Cardiac muscle cell (in vitro differentiated cells and primary cell): ENCODE measurements at regions not wholly inside any gene's neighbourhood (a gene's known extent, or its start where the extent isn't known, plus 50 kb on each side); places are given as distances from the start of the nearest gene placed in this dataset.

ENCODE experiments used
- DNase-seq, 2 donors: peaks; one replicate each; pipeline versions ENCODE4 v3.0.0 to v3.0.0-alpha.2; 2010 to 2017; ENCODE audit warnings: low read depth in 1 of 2, low spot score in 1 of 2
- H3K27ac ChIP-seq: fragments of 200-600 bp; sonication (generic); 2 replicates; pipeline ENCODE4 v1.5.1; 2016
- H3K27me3 ChIP-seq: fragments of 200-600 bp; sonication (generic); 2 replicates; pipeline ENCODE4 v1.6.0; 2016; ENCODE audit warnings: control low read depth
- H3K36me3 ChIP-seq: fragments of 200-600 bp; sonication (generic); 2 replicates; pipeline ENCODE4 v1.5.1; 2016; ENCODE audit warnings: control low read depth
- H3K4me1 ChIP-seq: fragments of 200-600 bp; sonication (generic); 2 replicates; pipeline ENCODE4 v1.8.1; 2017; ENCODE audit warnings: low read depth, mild to moderate bottlenecking, mixed run types
- H3K4me3 ChIP-seq: fragments of 200-600 bp; sonication (generic); 2 replicates; pipeline ENCODE4 v1.5.1; 2016; ENCODE audit warnings: mild to moderate bottlenecking
- H3K9me3 ChIP-seq: fragments of 200-600 bp; sonication (generic); 2 replicates; pipeline ENCODE4 v1.5.1; 2017; ENCODE audit warnings: low read depth, mild to moderate bottlenecking, control low read depth
- TF ChIP-seq, protein P1 (sequence below): IDR thresholded peaks from 2 replicates; pipeline ENCODE4 v1.5.1; 2012; ENCODE audit warnings: low read depth, mild to moderate bottlenecking, low read length

DNA sequence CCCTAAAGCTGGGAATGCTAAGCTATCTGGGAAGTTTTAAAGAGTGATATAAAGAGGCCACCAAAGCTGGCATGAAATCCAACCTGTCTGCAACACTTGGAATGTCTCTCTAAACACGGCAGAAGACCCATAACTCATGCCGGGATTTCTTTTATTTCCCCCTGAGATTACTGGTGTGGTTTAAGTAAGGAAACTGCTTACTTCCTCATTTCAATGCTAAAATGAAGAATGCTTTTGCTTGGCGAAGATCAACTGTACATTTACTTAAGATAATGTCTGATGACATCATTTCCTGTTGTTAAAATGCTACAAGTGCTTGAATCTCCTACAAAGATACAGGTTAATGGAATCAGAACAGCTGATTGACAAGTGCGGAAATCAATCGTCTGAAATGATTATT is 353.8 kb upstream of the SALL3 start:
- Histone ChIP-seq H3K27ac (no peak overlapping the region), H3K4me1 (no peaks in the 10 kb centered on the region), H3K9me3 (no peaks in the 10 kb centered on the region), H3K27me3 (no peaks in the 10 kb centered on the region), H3K4me3 (no peak overlapping the region), H3K36me3 (no peaks in the 10 kb centered on the region)
- TF ChIP-seq, protein P1, sequence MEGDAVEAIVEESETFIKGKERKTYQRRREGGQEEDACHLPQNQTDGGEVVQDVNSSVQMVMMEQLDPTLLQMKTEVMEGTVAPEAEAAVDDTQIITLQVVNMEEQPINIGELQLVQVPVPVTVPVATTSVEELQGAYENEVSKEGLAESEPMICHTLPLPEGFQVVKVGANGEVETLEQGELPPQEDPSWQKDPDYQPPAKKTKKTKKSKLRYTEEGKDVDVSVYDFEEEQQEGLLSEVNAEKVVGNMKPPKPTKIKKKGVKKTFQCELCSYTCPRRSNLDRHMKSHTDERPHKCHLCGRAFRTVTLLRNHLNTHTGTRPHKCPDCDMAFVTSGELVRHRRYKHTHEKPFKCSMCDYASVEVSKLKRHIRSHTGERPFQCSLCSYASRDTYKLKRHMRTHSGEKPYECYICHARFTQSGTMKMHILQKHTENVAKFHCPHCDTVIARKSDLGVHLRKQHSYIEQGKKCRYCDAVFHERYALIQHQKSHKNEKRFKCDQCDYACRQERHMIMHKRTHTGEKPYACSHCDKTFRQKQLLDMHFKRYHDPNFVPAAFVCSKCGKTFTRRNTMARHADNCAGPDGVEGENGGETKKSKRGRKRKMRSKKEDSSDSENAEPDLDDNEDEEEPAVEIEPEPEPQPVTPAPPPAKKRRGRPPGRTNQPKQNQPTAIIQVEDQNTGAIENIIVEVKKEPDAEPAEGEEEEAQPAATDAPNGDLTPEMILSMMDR, result no peak
- no peak for DNase-seq

DNA sequence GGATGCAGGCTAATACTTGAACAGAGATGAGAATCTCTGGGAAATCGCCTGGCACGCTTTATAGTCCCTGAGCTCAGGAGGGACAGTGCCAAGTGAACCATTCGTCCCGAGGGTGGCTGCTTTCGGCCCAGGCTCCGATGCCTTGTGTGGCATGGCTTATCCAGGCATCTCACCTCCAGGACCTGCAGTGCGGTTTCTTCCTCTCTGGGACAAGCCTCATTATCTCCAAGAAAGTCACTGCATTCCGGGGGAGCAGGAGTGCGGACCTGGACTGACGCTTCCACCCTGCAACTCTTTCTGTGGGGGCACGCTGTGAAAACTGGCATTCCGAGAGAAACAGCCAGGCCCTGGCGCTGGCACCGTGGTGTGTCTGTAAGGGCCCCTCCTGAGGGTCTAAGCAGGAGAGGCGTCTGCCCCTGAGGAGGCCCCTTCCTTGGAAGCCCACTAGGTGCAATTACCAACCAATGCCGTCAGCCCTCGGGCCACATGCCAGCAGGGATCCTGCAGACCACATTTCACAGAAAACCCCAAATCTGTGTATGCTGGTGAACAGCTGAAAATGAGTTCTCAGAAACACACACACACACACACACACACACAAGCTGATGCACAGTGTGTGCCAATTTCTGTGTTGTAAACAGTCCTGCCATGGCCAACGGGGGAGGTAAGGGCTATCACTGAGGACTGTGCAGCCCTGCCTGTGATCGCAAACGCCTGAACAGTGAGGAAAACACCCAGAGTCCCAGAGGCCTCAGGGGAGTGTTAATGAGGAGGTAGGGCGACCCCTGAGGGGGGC is 351.9 kb upstream of the SALL3 start:
- H3K4me1 ChIP-seq, result no peaks in the 10 kb centered on the region
- DNase-seq, result no peak
- TF ChIP-seq, protein P1, result no peak

DNA sequence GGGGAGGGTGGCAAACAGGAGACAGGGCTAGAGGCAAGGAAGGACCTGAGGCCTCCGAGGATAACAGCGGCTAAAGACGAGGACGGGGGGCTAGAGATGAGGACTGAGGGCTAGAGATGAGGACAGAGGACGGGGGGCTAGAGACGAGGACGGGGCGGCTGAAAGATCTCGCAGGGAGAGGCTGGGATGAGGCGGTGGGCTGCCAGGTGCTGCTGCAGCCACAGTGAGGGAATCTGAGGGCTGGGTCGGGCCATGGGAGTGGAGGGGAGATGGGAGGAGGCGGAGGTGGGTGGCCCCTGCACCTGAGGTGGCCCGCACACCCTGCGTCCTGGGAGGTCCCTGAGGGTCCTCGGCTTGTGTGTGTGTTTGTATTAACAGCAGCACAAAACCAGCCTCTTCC is 350.2 kb upstream of the SALL3 start:
- Histone ChIP-seq H3K9me3 (no peaks in the 10 kb centered on the region), H3K36me3 (no peaks in the 10 kb centered on the region), H3K27ac (no peak overlapping the region), H3K27me3 (no peaks in the 10 kb centered on the region), H3K4me1 (no peaks in the 10 kb centered on the region), H3K4me3 (no peak overlapping the region)
- no peak for DNase-seq
- TF ChIP-seq, protein P1, result no peak

More for the DNA sequence above, 351.9 kb upstream of the SALL3 start:
- Histone ChIP-seq H3K4me3 (no peak overlapping the region), H3K9me3 (no peaks in the 10 kb centered on the region), H3K27me3 (no peaks in the 10 kb centered on the region), H3K27ac (no peak overlapping the region), H3K36me3 (no peaks in the 10 kb centered on the region)

DNA sequence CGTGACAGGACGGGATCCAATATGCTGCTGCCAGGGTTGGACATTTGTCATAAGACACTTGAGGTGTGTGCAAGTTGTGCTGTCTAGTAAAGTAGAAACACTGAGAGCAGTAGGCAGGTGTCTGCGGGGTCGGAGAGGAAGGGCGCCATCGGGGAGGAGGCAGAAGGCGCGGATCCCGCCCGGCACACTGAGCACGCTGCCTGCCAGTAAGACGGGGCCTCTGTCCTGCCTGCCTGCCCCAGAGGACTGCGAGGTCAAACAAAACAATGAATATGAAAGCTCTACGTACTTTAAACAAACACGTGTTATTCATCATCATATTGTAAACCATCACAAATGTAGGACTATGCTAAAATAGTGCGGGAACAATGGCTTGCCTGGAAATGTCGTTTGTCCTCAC is 349.3 kb upstream of the SALL3 start:
- no peak for DNase-seq
- Histone ChIP-seq H3K36me3 (no peaks in the 10 kb centered on the region), H3K4me3 (no peak overlapping the region), H3K27me3 (no peaks in the 10 kb centered on the region), H3K4me1 (no peaks in the 10 kb centered on the region), H3K27ac (no peak overlapping the region), H3K9me3 (no peaks in the 10 kb centered on the region)
- TF ChIP-seq, protein P1, result no peak

DNA sequence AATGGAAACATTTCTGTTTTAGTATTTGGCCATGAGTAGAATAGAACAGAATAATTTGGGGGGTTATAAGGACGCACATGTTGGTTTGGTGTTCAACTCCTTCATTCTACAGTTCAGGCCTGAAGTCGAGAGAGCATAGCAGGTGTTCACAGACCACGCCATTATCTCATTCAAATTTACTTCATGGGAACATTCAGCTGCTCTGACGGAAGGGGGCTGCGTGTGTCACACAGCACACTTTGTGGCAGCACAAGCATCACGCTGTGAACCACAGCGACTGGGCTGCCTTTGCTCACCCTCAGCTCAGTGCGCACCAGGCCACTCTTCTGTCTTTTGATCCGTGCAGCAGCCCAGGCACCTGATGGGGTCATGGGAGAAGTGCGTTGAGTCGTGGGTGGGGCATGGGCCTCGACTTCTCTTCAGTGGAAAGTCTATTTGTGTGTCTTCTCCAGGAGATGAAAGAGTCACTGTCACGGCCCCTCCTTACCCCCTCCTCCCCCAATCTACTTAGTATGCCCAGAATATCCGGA is 348.6 kb upstream of the SALL3 start:
- no peak for DNase-seq
- Histone ChIP-seq H3K27me3 (no peaks in the 10 kb centered on the region), H3K4me3 (no peak overlapping the region), H3K36me3 (no peaks in the 10 kb centered on the region), H3K27ac (no peak overlapping the region), H3K4me1 (no peaks in the 10 kb centered on the region), H3K9me3 (no peaks in the 10 kb centered on the region)
- TF ChIP-seq, protein P1, result no peak
